Stimulated activated naive CD8-positive, alpha-beta T cell treated with anti-CD3 and anti-CD28 coated beads, Interleukin-15, amount 100 ng/mL, for 72 hours (primary cell): ENCODE measurements at regions not wholly inside any gene's neighbourhood (a gene's known extent, or its start where the extent isn't known, plus 50 kb on each side); places are given as distances from the start of the nearest gene placed in this dataset.
"Not testable (repeated sequence)": the region's sequence is repeated elsewhere in the genome, so short reads cannot be mapped to it uniquely, and the experiment has no call there.

Source experiments
- ATAC-seq: fragments of 150-1000 bp; cut with Tn5 transposase; 2 replicates; pipeline ENCODE4 v1.10.0; 2021; ENCODE audit warnings: mild to moderate bottlenecking, moderate library complexity
- DNase-seq, 2 donors: peaks; one replicate each; pipeline ENCODE4 v3.0.0; 2021 to 2022
- H3K27ac Mint-ChIP-seq, 2 donors: one replicate each; pipeline ENCODE4 v1.8.0; 2022; ENCODE audit warnings: mild to moderate bottlenecking in 2 of 2, mixed read lengths in 2 of 2, moderate library complexity in 2 of 2
- H3K27me3 Mint-ChIP-seq: one replicate; pipeline ENCODE4 v1.8.0; 2022; ENCODE audit warnings: mixed read lengths
- H3K4me1 Mint-ChIP-seq: one replicate; pipeline ENCODE4 v1.8.0; 2022; ENCODE audit warnings: mild to moderate bottlenecking, mixed read lengths
- H3K4me3 Mint-ChIP-seq, 2 donors: one replicate each; pipeline ENCODE4 v1.8.0; 2022; ENCODE audit warnings: mild to moderate bottlenecking in 2 of 2, mixed read lengths in 2 of 2, moderate library complexity in 1 of 2
- H3K9me3 Mint-ChIP-seq, 2 donors: one replicate each; pipeline ENCODE4 v1.8.0; 2022; ENCODE audit warnings: mixed read lengths in 2 of 2

- Mint-ChIP-seq H3K9me3 (peaks cover 6 to 27% of the 10 kb centered on the region in 2 donors), H3K4me3 (no peak overlapping the region), H3K27me3 (no peaks in the 10 kb centered on the region), H3K27ac (no peak overlapping the region), H3K4me1 (no peaks in the 10 kb centered on the region)
- no peak for DNase-seq
- no peak for ATAC-seq
Observed at GRCh38 chr20:29687438-29687837, 1570.0 kb upstream of the DEFB115 start.

GRCh38 chr20:29689411-29690225, 1567.8 kb upstream of the DEFB115 start:
- no peak overlapping the region for H3K4me3 Mint-ChIP-seq
- H3K27me3 Mint-ChIP-seq, result no peaks in the 10 kb centered on the region
- H3K9me3 Mint-ChIP-seq, result peaks cover 6 to 21% of the 10 kb centered on the region in 2 donors
- DNase-seq (no peak), ATAC-seq (no peak)
- no peak overlapping the region for H3K27ac Mint-ChIP-seq
- H3K4me1 Mint-ChIP-seq, result no peaks in the 10 kb centered on the region

- peaks cover 6 to 21% of the 10 kb centered on the region in 2 donors for H3K9me3 Mint-ChIP-seq
- H3K27ac Mint-ChIP-seq, result no peak overlapping the region
- no peak overlapping the region for H3K4me3 Mint-ChIP-seq
- DNase-seq, result no peak
- H3K4me1 Mint-ChIP-seq, result no peaks in the 10 kb centered on the region
- no peak for ATAC-seq
- H3K27me3 Mint-ChIP-seq, result no peaks in the 10 kb centered on the region
Observed at GRCh38 chr20:29690274-29690673, 1567.2 kb upstream of the DEFB115 start.

- no peaks in the 10 kb centered on the region for H3K4me1 Mint-ChIP-seq
- DNase-seq (no peak), ATAC-seq (no peak)
- no peak overlapping the region for H3K27ac Mint-ChIP-seq
- no peaks in the 10 kb centered on the region for H3K27me3 Mint-ChIP-seq
- no peak overlapping the region for H3K4me3 Mint-ChIP-seq
- H3K9me3 Mint-ChIP-seq, result peaks cover 0 to 27% of the 10 kb centered on the region in 2 donors
Observed at GRCh38 chr20:29740601-29740950, 1516.9 kb upstream of the DEFB115 start.

GRCh38 chr20:29740951-29741593, 1516.4 kb upstream of the DEFB115 start:
- no peak overlapping the region for H3K4me3 Mint-ChIP-seq
- peaks cover 0 to 24% of the 10 kb centered on the region in 2 donors for H3K9me3 Mint-ChIP-seq
- no peak overlapping the region for H3K27ac Mint-ChIP-seq
- H3K4me1 Mint-ChIP-seq, result no peaks in the 10 kb centered on the region
- H3K27me3 Mint-ChIP-seq, result no peaks in the 10 kb centered on the region
- no peak for DNase-seq
- ATAC-seq, result peak; percentile 26

GRCh38 chr20:29741594-29741893, 1515.9 kb upstream of the DEFB115 start:
- Mint-ChIP-seq H3K4me1 (no peaks in the 10 kb centered on the region), H3K9me3 (peaks cover 0 to 22% of the 10 kb centered on the region in 2 donors), H3K27me3 (no peaks in the 10 kb centered on the region), H3K4me3 (no peak overlapping the region), H3K27ac (no peak overlapping the region)
- DNase-seq, result no peak
- no peak for ATAC-seq

- peak; percentile 71 for ATAC-seq
- Mint-ChIP-seq H3K27me3 (no peaks in the 10 kb centered on the region), H3K4me3 (no peak overlapping the region), H3K9me3 (peaks cover 0 to 22% of the 10 kb centered on the region in 2 donors), H3K27ac (no peak overlapping the region), H3K4me1 (no peaks in the 10 kb centered on the region)
- no peak for DNase-seq
Observed at GRCh38 chr20:29741894-29742698, 1515.4 kb upstream of the DEFB115 start.

GRCh38 chr20:29742699-29743100, 1514.8 kb upstream of the DEFB115 start:
- no peak for DNase-seq
- H3K27ac Mint-ChIP-seq, result no peak overlapping the region
- peaks cover 0 to 16% of the 10 kb centered on the region in 2 donors for H3K9me3 Mint-ChIP-seq
- H3K4me3 Mint-ChIP-seq, result no peak overlapping the region
- ATAC-seq, result no peak
- H3K27me3 Mint-ChIP-seq, result no peaks in the 10 kb centered on the region
- no peaks in the 10 kb centered on the region for H3K4me1 Mint-ChIP-seq

- ATAC-seq, result no peak
- no peak for DNase-seq
- Mint-ChIP-seq H3K4me3 (no peak overlapping the region), H3K9me3 (peaks cover 0 to 9% of the 10 kb centered on the region in 2 donors), H3K4me1 (no peaks in the 10 kb centered on the region), H3K27me3 (no peaks in the 10 kb centered on the region), H3K27ac (no peak overlapping the region)
Observed at GRCh38 chr20:29743101-29743931, 1514.1 kb upstream of the DEFB115 start.

- DNase-seq (no peak), ATAC-seq (no peak)
- Mint-ChIP-seq H3K27ac (no peak overlapping the region), H3K4me1 (no peaks in the 10 kb centered on the region), H3K9me3 (peaks cover 0 to 9% of the 10 kb centered on the region in 2 donors), H3K4me3 (no peak overlapping the region), H3K27me3 (no peaks in the 10 kb centered on the region)
Observed at GRCh38 chr20:29744071-29744470, 1513.4 kb upstream of the DEFB115 start.

- H3K9me3 Mint-ChIP-seq, DNase-seq, H3K27me3 Mint-ChIP-seq, H3K4me1 Mint-ChIP-seq, ATAC-seq, H3K27ac Mint-ChIP-seq, H3K4me3 Mint-ChIP-seq: not testable (repeated sequence)
Observed at GRCh38 chr20:29745534-29746245, 1511.8 kb upstream of the DEFB115 start.

- DNase-seq (no peak), ATAC-seq (no peak)
- Mint-ChIP-seq H3K27me3 (peaks cover 11% of the 10 kb centered on the region), H3K9me3 (peaks cover 28 to 38% of the 10 kb centered on the region in 2 donors), H3K27ac (no peak overlapping the region), H3K4me1 (no peaks in the 10 kb centered on the region), H3K4me3 (no peak overlapping the region)
Observed at GRCh38 chr20:29750268-29750899, 1507.1 kb upstream of the DEFB115 start.

GRCh38 chr20:29752644-29753425, 1504.6 kb upstream of the DEFB115 start:
- not testable (repeated sequence) for ATAC-seq, H3K27ac Mint-ChIP-seq, H3K4me1 Mint-ChIP-seq
- DNase-seq, result peak in 1 of 2 donors; percentile 39
- Mint-ChIP-seq H3K9me3 (peaks cover 33 to 50% of the 10 kb centered on the region in 2 donors), H3K4me3 (peak overlapping the region in 1 of 2 donors; percentile 13), H3K27me3 (peaks cover 11% of the 10 kb centered on the region)

GRCh38 chr20:29753426-29753746, 1504.1 kb upstream of the DEFB115 start:
- Mint-ChIP-seq H3K9me3 (peaks cover 33 to 50% of the 10 kb centered on the region in 2 donors), H3K27me3 (peaks cover 11% of the 10 kb centered on the region), H3K4me3 (peak overlapping the region in 1 of 2 donors; percentile 13)
- H3K27ac Mint-ChIP-seq, ATAC-seq, DNase-seq, H3K4me1 Mint-ChIP-seq: not testable (repeated sequence)
